Skeletal muscle cell (primary cell): ENCODE measurements at regions not wholly inside any gene's neighbourhood (a gene's known extent, or its start where the extent isn't known, plus 50 kb on each side); places are given as distances from the start of the nearest gene placed in this dataset.

Experiments
- DNase-seq: peaks from one replicate; pipeline ENCODE4 v3.0.0-alpha.2; 2010; ENCODE audit warnings: low read depth
- H3K4me3 ChIP-seq: 2 replicates; pipeline ENCODE4 v1.5.1; 2011; ENCODE audit warnings: low read depth, mild to moderate bottlenecking, control low read depth, low read length, moderate library complexity

GRCh38 chr7:22549667-22550513 lies 49.9 kb upstream of the STEAP1B start:
- DNase-seq: no peak

More at GRCh38 chr7:22549667-22550513, 49.9 kb upstream of the STEAP1B start:
- H3K4me3 ChIP-seq: peak overlapping the region; percentile 54
